SK-N-MC (cell line): ENCODE measurements at regions not wholly inside any gene's neighbourhood (a gene's known extent, or its start where the extent isn't known, plus 50 kb on each side); places are given as distances from the start of the nearest gene placed in this dataset.

Source experiments
- DNase-seq: peaks from one replicate; pipeline ENCODE4 v3.0.0-alpha.2; 2011; ENCODE audit warnings: low read depth, low spot score
- H3K27ac ChIP-seq: fragments of 200-600 bp; sonication (generic); 2 replicates; pipeline ENCODE4 v1.5.1; 2016; ENCODE audit warnings: mixed run types
- H3K36me3 ChIP-seq: fragments of 200-600 bp; sonication (generic); 2 replicates; pipeline ENCODE4 v1.6.1; 2017; ENCODE audit warnings: antibody characterized with exemption, low read length, mixed read lengths; ENCODE audit not compliant: insufficient read depth
- H3K4me3 ChIP-seq: fragments of 200-600 bp; sonication (generic); 2 replicates; pipeline ENCODE4 v1.5.1; 2016
- H3K9ac ChIP-seq: fragments of 200-600 bp; sonication (generic); 2 replicates; pipeline ENCODE4 v1.8.0; 2017; ENCODE audit warnings: mixed run types, mixed read lengths; ENCODE audit not compliant: insufficient read length
- H3K9me3 ChIP-seq: fragments of 200-600 bp; sonication (generic); 2 replicates; pipeline ENCODE4 v1.6.1; 2017; ENCODE audit warnings: low read depth, mild to moderate bottlenecking, antibody characterized with exemption, low read length, moderate library complexity, mixed read lengths
- EZH2 ChIP-seq: fragments of 200-600 bp; sonication (generic); IDR thresholded peaks from one replicate; pipeline ENCODE4 v1.6.1; 2017; ENCODE audit warnings: antibody characterized with exemption
- FOXP2 ChIP-seq: optimal IDR thresholded peaks from 2 replicates; pipeline ENCODE3; 2011; ENCODE audit warnings: mild to moderate bottlenecking, moderate library complexity; ENCODE audit not compliant: insufficient read depth; ENCODE audit errors: extremely low read length, control extremely low read depth
- POLR2AphosphoS5 ChIP-seq: IDR thresholded peaks from 2 replicates; pipeline ENCODE4 v1.6.1; 2012; ENCODE audit warnings: mild to moderate bottlenecking, low read depth, low read length, borderline replicate concordance

DNA sequence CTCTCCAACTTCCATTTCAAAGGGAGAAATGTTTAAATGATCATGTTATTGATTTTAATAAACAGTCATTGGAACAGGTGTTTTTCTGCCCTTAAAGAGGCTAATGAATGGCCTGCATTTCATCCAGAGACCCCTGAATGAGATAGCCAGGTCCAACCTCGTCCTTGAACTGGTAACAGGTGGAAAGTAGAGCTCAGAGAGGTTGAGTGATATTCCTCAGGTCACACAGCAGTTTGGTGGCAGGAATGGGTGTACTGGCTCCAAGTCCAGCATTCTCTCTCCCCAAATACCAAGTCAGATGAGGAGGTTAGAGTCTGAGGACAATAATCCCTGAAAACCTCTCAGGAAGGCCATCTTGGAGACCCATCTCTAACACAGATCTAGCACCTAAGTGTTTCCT lies 81.7 kb upstream of the ANO1 start:
- no peak for TF ChIP-seq EZH2
- no peak for TF ChIP-seq POLR2AphosphoS5
- no peak for TF ChIP-seq FOXP2
- DNase-seq: no peak
- Histone ChIP-seq H3K27ac (no peak overlapping the region), H3K9me3 (no peaks in the 10 kb centered on the region), H3K9ac (no peak overlapping the region), H3K36me3 (no peaks in the 10 kb centered on the region), H3K4me3 (no peak overlapping the region)

DNA sequence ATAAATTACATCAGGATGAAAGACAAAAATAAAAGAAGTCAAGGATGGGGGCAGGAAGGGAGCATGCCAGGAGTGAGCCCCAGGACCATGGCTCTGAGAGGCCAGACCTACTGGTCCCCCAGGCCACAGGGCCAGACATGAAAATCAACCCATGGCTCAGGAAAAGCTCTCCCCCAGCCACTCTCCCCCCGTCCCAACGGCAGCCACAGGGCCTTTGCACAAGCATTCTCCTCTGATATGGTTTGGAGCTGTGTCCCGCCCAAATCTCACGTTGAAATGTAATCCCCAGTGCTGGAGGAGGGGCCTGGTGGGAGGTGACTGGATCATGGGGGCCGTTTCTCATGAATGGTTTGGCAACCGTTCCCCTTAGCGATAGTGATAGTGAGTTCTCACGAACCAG lies 80.8 kb upstream of the ANO1 start:
- Histone ChIP-seq H3K27ac (no peak overlapping the region), H3K4me3 (no peak overlapping the region), H3K36me3 (no peaks in the 10 kb centered on the region), H3K9me3 (no peaks in the 10 kb centered on the region), H3K9ac (no peak overlapping the region)
- DNase-seq: no peak
- TF ChIP-seq EZH2: no peak
- no peak for TF ChIP-seq POLR2AphosphoS5
- TF ChIP-seq FOXP2: no peak

DNA sequence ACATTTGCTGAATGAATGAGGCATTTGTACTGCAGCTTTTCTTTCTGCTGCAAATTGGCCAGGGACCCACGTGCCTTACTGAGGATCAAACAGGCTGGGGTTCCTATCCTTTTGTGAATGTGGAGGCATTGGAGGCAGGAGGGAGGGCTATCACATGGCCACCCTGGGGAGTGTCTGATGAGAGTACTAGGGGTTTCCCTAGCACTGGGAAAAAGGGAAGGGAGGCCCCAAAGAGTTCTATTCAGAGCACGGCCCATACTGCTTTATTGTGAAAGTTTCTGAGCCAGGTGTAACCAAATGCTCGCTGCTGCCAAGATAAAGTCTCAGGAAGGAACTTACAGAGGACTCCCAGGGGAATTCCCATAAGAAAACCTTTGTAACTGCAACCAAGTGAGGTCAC lies 78.4 kb upstream of the ANO1 start:
- TF ChIP-seq POLR2AphosphoS5 (no peak), EZH2 (no peak), FOXP2 (no peak)
- Histone ChIP-seq H3K27ac (no peak overlapping the region), H3K4me3 (no peak overlapping the region), H3K9me3 (no peaks in the 10 kb centered on the region), H3K36me3 (no peaks in the 10 kb centered on the region), H3K9ac (no peak overlapping the region)
- DNase-seq: no peak

DNA sequence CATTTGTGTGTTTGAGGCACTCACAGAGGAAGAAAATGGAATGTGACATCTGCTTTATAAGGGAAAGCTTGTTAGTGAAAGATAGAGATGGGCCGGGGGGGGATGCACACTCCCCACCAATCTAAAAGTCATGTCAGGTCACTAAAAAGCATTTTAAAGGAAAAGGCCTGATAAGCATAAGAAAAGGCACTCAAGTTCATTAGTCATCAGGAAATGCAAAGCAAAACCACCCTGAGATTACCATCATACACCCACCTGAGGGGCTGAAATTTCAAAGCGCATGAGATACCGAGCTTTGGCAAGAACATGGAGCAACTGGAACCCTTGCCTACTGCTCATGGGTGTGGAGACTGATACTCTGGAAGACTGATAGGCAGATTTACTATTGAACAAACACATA lies 77.9 kb upstream of the ANO1 start:
- H3K36me3 ChIP-seq: no peaks in the 10 kb centered on the region
- no peak overlapping the region for H3K4me3 ChIP-seq
- H3K9me3 ChIP-seq: no peaks in the 10 kb centered on the region
- H3K9ac ChIP-seq: no peak overlapping the region
- DNase-seq: no peak
- no peak overlapping the region for H3K27ac ChIP-seq
- TF ChIP-seq POLR2AphosphoS5 (no peak), EZH2 (no peak), FOXP2 (no peak)

DNA sequence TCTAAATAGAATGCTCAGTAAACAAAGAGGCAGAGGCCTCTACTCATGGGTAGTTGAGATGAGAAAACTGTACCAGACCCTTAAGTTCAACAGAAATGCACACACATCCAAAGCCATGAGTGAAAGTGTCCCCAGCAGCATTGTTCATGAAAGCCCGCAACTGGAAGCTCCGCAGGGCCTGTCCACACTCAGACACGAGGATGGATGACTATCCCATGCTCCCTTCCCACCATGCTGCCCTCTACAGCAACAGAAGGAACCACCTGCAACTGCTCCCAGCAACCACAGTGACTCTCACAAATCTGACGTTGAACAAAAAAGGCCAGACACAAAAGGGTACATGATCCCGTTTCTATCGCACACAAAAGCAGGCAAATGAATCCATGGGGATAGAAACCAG lies 76.9 kb upstream of the ANO1 start:
- DNase-seq: no peak
- TF ChIP-seq FOXP2 (no peak), EZH2 (no peak)
- Histone ChIP-seq H3K9me3 (no peaks in the 10 kb centered on the region), H3K4me3 (no peak overlapping the region), H3K36me3 (no peaks in the 10 kb centered on the region), H3K27ac (no peak overlapping the region), H3K9ac (no peak overlapping the region)

DNA sequence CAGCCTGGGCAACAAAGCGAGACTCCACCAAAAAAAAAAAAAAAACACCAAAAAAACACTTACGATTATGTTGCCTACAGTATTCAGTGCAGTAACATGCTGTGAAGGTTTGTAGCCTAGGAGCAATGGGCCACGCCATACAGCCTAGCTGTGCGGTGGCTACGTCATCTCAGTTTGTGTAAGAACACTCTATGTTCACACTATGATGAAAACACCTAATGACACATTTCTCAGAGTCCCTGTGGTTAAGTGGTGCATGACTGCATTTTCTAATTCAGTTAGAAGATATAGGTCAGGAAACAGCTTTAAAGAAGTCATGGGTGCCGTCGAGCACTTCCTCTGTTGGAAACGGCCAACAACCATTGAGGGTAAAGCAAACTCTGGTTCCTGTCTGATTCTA lies 75.7 kb upstream of the ANO1 start:
- TF ChIP-seq FOXP2 (no peak), POLR2AphosphoS5 (no peak), EZH2 (no peak)
- Histone ChIP-seq H3K4me3 (no peak overlapping the region), H3K9me3 (no peaks in the 10 kb centered on the region), H3K27ac (no peak overlapping the region), H3K9ac (no peak overlapping the region), H3K36me3 (no peaks in the 10 kb centered on the region)
- no peak for DNase-seq

DNA sequence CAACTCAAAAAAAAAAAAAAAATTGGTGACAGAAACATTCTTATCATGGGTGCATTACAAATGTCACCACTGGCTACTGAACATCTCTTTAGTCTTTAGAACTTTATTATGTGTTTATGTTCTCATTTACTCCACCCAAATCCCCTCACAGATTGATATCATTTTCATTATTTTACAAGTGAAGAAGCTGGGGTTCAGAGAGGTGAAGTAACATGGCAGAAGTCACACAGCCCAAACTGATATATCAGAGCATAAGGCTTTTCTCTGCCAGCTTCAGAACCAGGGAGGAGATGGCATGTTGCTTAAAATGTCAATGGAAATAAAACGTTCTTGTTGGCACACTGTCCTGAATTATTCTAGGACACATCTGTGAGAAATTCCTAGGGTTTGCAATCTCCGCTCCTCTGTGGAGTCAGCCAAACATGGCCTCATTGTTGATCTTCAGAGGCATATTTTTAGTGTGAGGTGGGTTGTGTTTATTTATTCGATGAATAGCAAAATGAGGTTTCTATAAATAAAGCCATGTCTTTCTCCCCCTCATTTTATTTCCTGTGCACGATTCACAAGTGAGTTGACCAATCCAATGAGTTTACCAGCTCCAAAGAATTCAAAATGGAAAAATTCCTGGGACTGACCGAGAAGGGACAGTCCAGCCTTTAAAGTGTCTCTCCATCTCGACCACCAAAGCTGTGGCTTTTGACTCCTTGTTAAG lies 72.9 kb upstream of the ANO1 start:
- Histone ChIP-seq H3K9me3 (no peaks in the 10 kb centered on the region), H3K4me3 (no peak overlapping the region), H3K27ac (no peak overlapping the region), H3K36me3 (no peaks in the 10 kb centered on the region), H3K9ac (no peak overlapping the region)
- TF ChIP-seq POLR2AphosphoS5 (no peak), FOXP2 (no peak), EZH2 (no peak)
- no peak for DNase-seq

DNA sequence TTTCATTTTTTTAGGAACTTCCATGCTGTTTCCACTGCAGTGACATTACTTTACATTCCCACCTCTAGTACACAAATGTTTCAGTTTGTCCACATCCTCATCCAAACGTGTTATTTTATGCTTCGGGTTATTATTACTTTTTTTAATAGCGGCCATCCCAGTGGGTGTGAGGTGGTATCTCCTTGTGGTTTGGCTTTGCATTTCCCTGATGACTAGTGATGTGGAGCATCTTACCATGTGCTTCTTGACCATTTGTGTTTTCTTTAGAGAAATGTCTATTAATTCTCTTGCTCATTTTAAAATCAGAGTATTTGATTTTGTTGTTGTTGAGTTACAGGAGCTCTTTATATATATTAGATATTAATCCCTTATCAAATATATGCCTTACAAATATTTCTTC lies 70.3 kb upstream of the ANO1 start:
- Histone ChIP-seq H3K36me3 (no peaks in the 10 kb centered on the region), H3K9me3 (no peaks in the 10 kb centered on the region), H3K9ac (no peak overlapping the region), H3K27ac (no peak overlapping the region), H3K4me3 (no peak overlapping the region)
- no peak for DNase-seq
- no peak for TF ChIP-seq FOXP2
- no peak for TF ChIP-seq POLR2AphosphoS5

DNA sequence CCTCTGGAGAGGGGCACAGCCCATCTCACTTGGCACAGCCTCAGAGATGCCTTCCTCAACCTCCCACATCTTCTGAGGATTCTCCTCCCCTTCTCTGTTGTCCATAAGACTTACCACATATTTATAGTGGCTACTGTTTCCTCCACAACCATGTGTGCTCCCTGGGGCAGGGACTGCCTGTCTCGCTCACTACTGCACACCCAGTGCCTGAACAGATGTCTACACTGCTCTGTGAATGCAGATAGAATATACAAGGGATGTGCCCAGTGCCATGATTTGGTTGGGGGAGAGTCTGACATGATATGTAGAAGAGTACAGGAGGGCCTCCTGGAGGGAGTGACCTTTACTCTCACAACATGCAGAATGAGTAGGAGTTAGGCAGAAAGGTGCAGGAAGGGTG lies 67.3 kb upstream of the ANO1 start:
- Histone ChIP-seq H3K4me3 (no peak overlapping the region), H3K36me3 (no peaks in the 10 kb centered on the region), H3K9ac (no peak overlapping the region), H3K9me3 (no peaks in the 10 kb centered on the region), H3K27ac (no peak overlapping the region)
- TF ChIP-seq EZH2: no peak
- TF ChIP-seq FOXP2: no peak
- TF ChIP-seq POLR2AphosphoS5: no peak
- no peak for DNase-seq
